ENCODE measurements at regions not wholly inside any gene's neighbourhood (a gene's known extent, or its start where the extent isn't known, plus 50 kb on each side); places are given as distances from the start of the nearest gene placed in this dataset.

GRCh38 chr6:12361042-12361765, 71.0 kb downstream of the EDN1 start:
- TF ChIP-seq CTCF (conservative IDR thresholded peaks at IDR 0.05; ENCODE audit: low read length) (no peak), EZH2phosphoT487 (IDR thresholded peaks at IDR 0.05; ENCODE audit: borderline replicate concordance, low read depth, low read length) (no peak)

All from OCI-LY7 (cell line).